Pancreas (tissue), 10 donors: ENCODE measurements at regions not wholly inside any gene's neighbourhood (a gene's known extent, or its start where the extent isn't known, plus 50 kb on each side); places are given as distances from the start of the nearest gene placed in this dataset.

Source experiments
- ATAC-seq, 4 donors: fragments of 200-7000 bp; cut with Tn5 transposase; one replicate each; pipeline versions ENCODE4 v1.8.0 to v1.9.1; 2020; ENCODE audit warnings: mild to moderate bottlenecking in 4 of 4, moderate library complexity in 4 of 4
- DNase-seq, 6 donors: peaks; one replicate each; pipeline ENCODE4 v3.0.0-alpha.2; 2020
- FAIRE-seq: peaks from 2 replicates; lab custom pipeline; 2012; peaks lifted over from hg19 to GRCh38; lab: Jason Lieb, UNC
- H3K27ac ChIP-seq, 4 donors: fragments of 200-600 bp; sonication (generic); 1 replicate in 3 of 4; 2 replicates in 1 of 4; pipeline versions ENCODE4 v1.5.0 to v1.8.0; 2020
- H3K27me3 ChIP-seq, 4 donors: fragments of 200-600 bp; one replicate each; pipeline ENCODE4 v1.8.0; 2021
- H3K36me3 ChIP-seq, 3 donors: fragments of 200-600 bp; sonication (generic) in 1 of 3; one replicate each; pipeline versions ENCODE4 v1.5.0 to v1.8.0; 2020 to 2021
- H3K4me1 ChIP-seq, 3 donors: fragments of 200-600 bp; one replicate each; pipeline ENCODE4 v1.8.0; 2021
- H3K4me3 ChIP-seq, 4 donors: fragments of 200-600 bp; sonication (generic) in 2 of 4; one replicate each; pipeline versions ENCODE4 v1.5.0 to v1.8.0; 2020 to 2021
- H3K9me3 ChIP-seq, 4 donors: fragments of 200-600 bp; one replicate each; pipeline ENCODE4 v1.8.0; 2021
- CTCF ChIP-seq, 4 donors: fragments of 200-600 bp; sonication (generic) in 3 of 4; IDR thresholded peaks; one replicate each; pipeline versions ENCODE4 v1.5.0 to v1.8.0; 2021; ENCODE audit warnings: antibody characterized with exemption in 4 of 4
- WGBS, 2 donors: extraction: QIAGEN DNeasy Blood & Tissue Kit; methylation state at CpG; one replicate each; pipeline ENCODE4 v1.1.7; 2013; 5-methylcytosine and 5-hydroxymethylcytosine counted together
- intact Hi-C, 3 donors: fragments of 100-400 bp; cut with DNase I; formaldehyde crosslinking; loops; one replicate each; pipeline versions ENCODE4 v1.11.1 to v1.14.2; 2022
- donor health status: healthy with polysubstance abuse.
- donor health status: DM: no; HTN: no; CAD: no; lungs with moderate emphysema.
- donor health status: DM: no; HTN: no; CAD: no.
- donor health status: control.
- donor health status: control.
- donor health status: Bipolar disorder and iron deficiency.
- donor health status: DM: yes; HTN: yes; CAD: no.
- donor health status: DM: no; HTN: no; CAD: no.
- donor health status: DM: no; HTN: no; CAD: no.
- donor health status: DM: yes; HTN: yes; CAD: no.

GRCh38 chr4:71147261-71147660 is 153.8 kb downstream of the DCK start:
- Histone ChIP-seq H3K27ac (no peak overlapping the region), H3K27me3 (no peaks in the 10 kb centered on the region), H3K36me3 (no peaks in the 10 kb centered on the region), H3K9me3 (no peaks in the 10 kb centered on the region), H3K4me1 (no peaks in the 10 kb centered on the region), H3K4me3 (no peak overlapping the region)
- FAIRE-seq = no peak
- DNase-seq = no peak
- no peak for TF ChIP-seq CTCF (IDR thresholded peaks at IDR 0.05)
- ATAC-seq = no peak
- intact Hi-C loops = no loop called here

- WGBS, 2 donors = 95 to 97% methylated on average over 1 of the region's 1 CpG
- ATAC-seq = no peak
- intact Hi-C loops = no loop called here
- Histone ChIP-seq H3K27ac (no peak overlapping the region), H3K36me3 (no peaks in the 10 kb centered on the region), H3K4me1 (no peaks in the 10 kb centered on the region), H3K9me3 (no peaks in the 10 kb centered on the region), H3K4me3 (no peak overlapping the region), H3K27me3 (no peaks in the 10 kb centered on the region)
- DNase-seq = no peak
- no peak for TF ChIP-seq CTCF (IDR thresholded peaks at IDR 0.05)
- no peak for FAIRE-seq
These were observed 155.1 kb downstream of the DCK start for GRCh38 chr4:71148545-71148944.

- no peak for ATAC-seq
- Histone ChIP-seq H3K4me1 (no peaks in the 10 kb centered on the region), H3K36me3 (no peaks in the 10 kb centered on the region), H3K27ac (no peak overlapping the region), H3K9me3 (no peaks in the 10 kb centered on the region), H3K27me3 (no peaks in the 10 kb centered on the region), H3K4me3 (no peak overlapping the region)
- FAIRE-seq = no peak
- no peak for DNase-seq
- WGBS, 2 donors = 81 to 85% methylated on average over 2 of the region's 2 CpGs
- intact Hi-C loops = no loop called here
- TF ChIP-seq CTCF (IDR thresholded peaks at IDR 0.05) = no peak
These were observed 157.6 kb downstream of the DCK start for GRCh38 chr4:71151054-71151453.

GRCh38 chr4:71156616-71157015 is 163.2 kb downstream of the DCK start:
- ATAC-seq (no peak), FAIRE-seq (no peak), DNase-seq (no peak)
- H3K9me3 ChIP-seq = no peaks in the 10 kb centered on the region
- WGBS, 2 donors = 19 to 29% methylated on average over 4 of the region's 4 CpGs
- H3K4me1 ChIP-seq = no peaks in the 10 kb centered on the region
- H3K27me3 ChIP-seq = no peaks in the 10 kb centered on the region
- intact Hi-C loops = no loop called here
- no peak overlapping the region for H3K27ac ChIP-seq
- no peak overlapping the region for H3K4me3 ChIP-seq
- no peak for TF ChIP-seq CTCF (IDR thresholded peaks at IDR 0.05)
- H3K36me3 ChIP-seq = no peaks in the 10 kb centered on the region

- TF ChIP-seq CTCF (IDR thresholded peaks at IDR 0.05) = no peak
- Histone ChIP-seq H3K9me3 (no peaks in the 10 kb centered on the region), H3K4me3 (no peak overlapping the region), H3K4me1 (no peaks in the 10 kb centered on the region), H3K36me3 (no peaks in the 10 kb centered on the region), H3K27me3 (no peaks in the 10 kb centered on the region), H3K27ac (no peak overlapping the region)
- DNase-seq (no peak), ATAC-seq (no peak), FAIRE-seq (no peak)
- intact Hi-C loops = no loop called here
- 95% methylated on average over 1 of the region's 1 CpG for WGBS, 2 donors
These were observed 168.9 kb downstream of the DCK start for GRCh38 chr4:71162386-71162785.
